Inflammatory macrophage treated with lipopolysaccharide for 1 hour (primary cell): ENCODE measurements at regions not wholly inside any gene's neighbourhood (a gene's known extent, or its start where the extent isn't known, plus 50 kb on each side); places are given as distances from the start of the nearest gene placed in this dataset.

Experiments used
- DNase-seq, 2 donors: peaks; one replicate each; pipeline ENCODE4 v3.0.0-alpha.2; 2020 to 2022

DNA sequence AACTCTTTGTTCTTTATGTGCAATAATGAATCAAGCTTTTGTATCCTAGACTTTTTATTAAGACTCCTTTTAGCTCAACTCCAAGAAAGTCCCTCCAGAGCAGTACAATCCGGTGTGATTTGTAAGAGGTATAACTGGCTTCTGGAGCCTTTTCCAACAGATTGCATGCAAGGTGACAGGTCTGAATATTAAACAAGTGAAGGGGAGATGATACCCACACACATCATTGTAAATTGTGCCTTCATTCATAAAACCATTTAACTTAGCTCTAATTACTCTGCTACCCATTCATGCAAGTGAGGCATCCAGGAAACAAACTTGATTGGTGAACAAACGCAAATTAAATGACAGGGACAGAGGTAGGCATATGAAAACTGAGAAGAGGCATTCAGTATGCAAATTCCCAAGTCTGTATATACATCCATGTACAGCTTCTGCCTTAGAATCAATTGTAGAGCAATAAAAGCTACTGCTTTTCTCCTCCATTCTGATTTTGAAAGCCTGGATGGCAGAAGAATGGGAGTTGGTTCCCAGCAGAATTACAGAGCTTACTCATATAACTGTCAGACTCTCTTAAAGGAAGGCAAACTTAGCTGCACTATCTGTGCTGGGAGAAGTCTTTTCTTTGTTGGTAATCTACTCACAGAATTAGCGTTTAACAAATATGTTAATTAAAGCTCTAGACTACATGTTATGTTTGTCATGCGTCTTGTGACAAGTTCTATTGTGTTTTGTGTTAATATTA is 261.0 kb upstream of the CDH6 start:
- no peak for DNase-seq

- no peak for DNase-seq
These were observed 262.8 kb upstream of the CDH6 start for GRCh38 chr5:30930736-30931135.

DNA sequence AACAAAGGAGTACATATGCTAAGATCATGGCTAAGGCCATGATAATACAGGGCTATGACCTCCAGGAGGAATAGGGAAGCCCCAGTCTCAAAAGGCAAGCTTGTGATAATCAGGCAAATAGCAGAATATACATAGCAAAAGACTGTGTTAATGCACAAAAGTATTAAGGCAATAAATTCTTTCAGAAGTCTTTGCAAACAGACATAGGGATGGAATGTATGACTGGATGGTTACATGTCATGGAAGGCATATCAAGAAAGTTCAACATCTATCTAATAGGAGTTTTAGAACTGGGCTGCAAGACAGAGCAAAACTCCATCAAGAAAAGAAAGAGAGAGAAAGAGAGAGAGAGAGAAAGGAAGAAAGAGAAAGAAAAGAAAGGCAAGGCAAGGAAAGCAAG is 264.5 kb upstream of the CDH6 start:
- DNase-seq, result no peak

DNA sequence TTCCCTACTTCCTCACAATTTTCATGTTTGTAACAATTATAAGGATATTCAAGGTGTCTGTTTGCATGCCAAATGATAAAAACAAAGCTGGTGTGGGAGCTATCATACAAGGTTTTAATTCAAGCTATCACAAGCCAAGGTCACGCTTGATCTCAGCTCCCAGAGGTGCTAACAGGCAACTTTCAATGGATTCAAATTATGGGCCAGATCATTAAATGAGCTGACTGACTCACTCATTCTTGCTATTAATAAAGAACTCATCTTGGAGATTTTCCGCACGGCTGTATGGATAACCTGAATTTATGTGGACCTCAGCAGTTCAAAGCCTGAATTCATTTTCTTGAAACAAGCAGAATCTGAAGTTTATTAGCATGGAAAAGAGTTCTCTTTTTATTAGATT is 267.3 kb upstream of the CDH6 start:
- no peak for DNase-seq

DNA sequence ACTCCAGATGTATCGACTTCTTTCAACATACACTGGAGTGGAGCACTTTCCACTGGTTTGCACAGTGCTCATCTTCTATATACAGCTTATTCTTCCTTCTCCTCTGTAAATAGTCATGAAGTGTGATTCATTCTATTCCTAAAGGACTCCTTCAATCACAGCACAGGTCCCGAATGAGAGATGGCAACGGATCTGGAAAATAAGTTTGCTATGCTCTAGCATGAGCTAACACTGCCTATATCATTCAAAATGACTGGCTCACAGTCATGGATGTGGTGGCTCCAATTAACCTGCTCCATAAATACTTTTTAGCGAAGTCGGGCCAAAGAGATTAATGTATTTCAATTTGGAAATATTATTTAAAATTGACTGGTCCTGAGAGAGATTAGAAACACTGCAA is 272.1 kb upstream of the CDH6 start:
- no peak for DNase-seq

DNA sequence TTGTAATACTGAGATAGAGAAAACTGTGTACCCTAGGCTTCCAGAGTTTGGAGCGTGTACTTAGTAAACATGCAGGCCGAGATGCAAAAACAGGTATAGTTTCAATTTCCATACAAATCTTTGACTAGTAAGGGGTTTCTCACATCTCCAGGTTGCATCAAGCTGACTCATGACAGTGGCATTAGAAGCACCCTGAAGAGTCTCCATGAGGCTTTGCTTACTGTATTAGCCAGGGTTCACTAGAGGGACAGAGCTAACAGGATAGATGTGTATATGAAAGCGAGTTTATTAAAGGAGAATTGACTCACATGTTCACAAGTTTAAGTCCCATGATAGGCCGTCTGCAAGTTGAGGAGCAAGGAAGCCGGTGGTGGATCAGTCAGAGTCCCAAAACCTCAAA is 275.3 kb upstream of the CDH6 start:
- DNase-seq, result no peak

- no peak for DNase-seq
These were observed 285.1 kb upstream of the CDH6 start for GRCh38 chr5:30908356-30908755.

DNA sequence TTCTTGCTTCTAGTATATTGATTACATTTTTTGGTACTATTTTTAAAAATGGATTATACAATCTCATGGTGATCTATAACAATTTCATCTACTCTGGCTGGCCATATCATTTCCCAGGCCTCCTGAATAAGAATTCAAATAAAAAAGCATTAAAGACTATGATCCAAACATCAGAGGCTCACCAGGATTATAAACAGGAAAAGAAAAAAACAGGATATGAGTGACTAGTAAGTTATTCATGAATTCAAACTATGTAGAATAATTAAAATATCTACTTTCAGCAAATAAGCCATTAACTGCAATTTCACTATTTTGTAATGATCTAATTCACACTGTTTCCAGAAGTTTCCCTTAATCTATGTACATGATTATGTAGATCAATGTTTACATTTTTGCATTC is 293.1 kb upstream of the CDH6 start:
- DNase-seq, result no peak

DNA sequence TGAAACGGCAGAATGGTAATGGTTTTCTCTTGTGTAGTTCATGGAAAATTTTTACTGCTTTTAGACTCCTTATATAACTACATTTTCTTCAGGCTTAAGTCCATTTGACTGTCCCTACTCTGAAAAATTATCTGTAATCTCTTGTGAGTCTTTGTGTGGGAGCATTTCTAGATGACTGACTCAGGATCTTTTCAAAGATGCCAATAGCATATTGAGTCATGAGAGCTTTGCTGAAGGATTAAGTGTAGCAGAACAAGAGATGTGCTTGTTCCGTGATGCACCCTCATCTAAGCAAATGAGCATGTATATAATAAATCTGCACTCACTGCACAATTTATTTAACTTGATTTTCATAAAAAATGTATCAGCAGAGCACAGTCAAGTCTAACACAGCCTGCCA is 298.7 kb upstream of the CDH6 start:
- no peak for DNase-seq

GRCh38 chr5:30891660-30892059 is 301.8 kb upstream of the CDH6 start:
- DNase-seq, result no peak

GRCh38 chr5:30890377-30890776 is 303.1 kb upstream of the CDH6 start:
- DNase-seq, result no peak

- DNase-seq, result no peak
These were observed 313.0 kb upstream of the CDH6 start for GRCh38 chr5:30880514-30880913.

GRCh38 chr5:30879887-30880286 is 313.6 kb upstream of the CDH6 start:
- no peak for DNase-seq

DNA sequence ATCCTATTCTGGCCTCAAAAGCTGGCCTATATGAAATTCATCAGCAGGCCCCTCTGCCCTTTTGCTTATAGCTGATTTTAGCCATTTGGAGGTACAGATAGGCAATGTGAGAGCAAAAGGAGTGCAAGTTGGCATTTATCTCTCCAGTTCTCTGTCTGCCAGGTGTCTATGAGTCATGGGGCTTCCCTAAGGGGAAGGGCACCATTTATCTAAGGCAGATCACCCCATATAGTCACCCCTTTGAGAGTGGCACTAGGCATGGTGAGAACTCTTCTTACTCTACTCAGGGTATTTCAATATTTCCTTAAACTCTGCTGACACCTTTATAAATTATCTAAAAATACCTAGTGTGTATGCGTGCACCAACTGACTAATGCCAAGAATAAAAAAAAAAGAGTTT is 314.7 kb upstream of the CDH6 start:
- DNase-seq, result no peak

- DNase-seq, result no peak
These were observed 315.2 kb upstream of the CDH6 start for GRCh38 chr5:30878296-30878695.

DNA sequence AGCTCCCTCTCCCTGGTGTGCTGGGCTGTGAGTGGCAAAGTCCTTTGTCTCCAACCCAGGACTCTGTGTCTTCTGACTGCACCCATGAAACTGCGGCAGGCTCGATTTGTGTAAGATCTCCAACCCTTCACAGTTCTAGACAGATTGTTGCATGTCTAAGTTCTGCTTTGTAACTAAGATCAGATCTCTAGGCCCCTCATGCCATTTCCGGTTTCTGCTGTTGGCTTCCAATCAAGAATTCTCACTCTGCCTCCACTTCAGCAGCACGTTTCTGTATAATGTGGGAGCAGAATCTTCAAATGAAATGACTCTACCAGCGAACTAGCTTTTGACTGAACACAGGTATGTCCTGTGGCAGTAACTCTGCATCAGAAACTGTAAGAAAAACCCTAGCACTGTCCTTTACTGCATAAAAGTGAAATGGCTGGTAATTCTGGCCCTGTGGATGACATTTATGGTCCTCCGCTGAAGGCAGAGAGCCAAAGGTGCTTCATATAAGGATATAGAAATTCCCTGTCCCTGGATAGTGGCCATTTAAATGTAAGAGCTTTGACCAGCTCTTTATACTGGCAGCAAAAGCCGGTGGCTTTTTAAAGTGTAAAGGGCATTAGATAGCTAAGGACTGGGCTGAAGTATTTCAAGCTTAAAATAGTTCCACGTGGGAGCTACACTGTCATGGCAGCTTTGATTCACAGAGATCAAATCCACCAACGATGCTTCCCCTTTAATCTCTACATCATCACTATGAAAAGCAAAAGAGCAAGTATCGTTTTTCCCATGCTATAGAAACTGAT is 319.0 kb upstream of the CDH6 start:
- DNase-seq, result no peak

GRCh38 chr5:30871196-30871595 is 322.3 kb upstream of the CDH6 start:
- DNase-seq, result no peak

DNA sequence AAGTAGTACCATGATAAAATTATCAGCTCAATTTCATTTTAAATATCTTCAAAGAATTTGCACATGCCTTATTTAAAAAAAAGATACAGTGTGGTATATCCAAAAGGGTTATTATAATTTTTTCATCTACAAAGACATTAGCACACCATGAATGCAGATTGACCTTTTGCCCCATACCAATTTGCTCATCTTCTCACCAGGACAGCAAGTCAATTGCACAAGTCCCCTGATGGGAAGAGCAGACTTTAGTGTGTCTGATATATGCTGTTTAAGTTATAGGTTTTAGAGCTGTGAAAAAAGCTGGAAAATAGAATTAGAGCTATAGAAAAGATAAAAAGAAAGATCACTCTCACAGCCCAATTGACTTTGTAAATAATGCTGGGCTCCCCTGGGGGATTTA is 325.8 kb upstream of the CDH6 start:
- no peak for DNase-seq

DNA sequence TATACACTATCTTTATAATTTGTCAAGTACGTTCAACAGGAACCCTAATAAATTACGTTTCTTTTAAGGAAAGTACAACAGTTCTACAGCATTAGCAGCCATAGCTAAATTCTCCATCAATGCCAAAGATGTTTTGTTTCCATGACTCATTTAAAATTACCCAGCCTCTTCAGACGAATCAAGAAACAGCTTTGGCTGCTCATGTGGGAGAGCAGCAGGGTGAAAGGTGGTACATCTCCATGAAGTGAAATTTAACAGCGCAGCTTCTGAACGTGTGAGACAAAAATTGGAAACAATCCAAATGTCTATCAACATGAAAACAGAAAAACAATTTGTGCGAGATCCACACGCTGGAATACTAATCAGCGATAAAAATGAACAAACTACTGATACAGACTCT is 327.3 kb upstream of the CDH6 start:
- DNase-seq, result no peak

GRCh38 chr5:30856242-30856641 is 337.2 kb upstream of the CDH6 start:
- DNase-seq, result no peak

DNA sequence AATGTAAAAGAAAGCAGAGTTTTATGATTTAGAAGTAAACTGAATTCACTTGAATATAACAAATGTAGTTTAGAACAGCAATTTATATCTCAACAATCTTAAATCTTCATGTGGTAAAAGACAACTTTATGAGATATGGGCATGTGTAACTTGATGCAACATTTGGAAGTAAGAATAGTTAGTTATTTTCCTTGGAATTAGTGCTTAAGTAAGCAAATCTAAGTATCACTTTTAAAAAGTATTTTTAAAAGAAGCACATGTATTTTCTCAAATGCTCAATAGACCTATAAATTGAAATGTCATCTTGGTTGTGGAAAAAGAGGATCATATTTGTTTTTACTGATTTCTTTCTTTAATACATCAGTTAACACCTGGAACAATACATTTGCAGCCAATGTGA is 340.3 kb upstream of the CDH6 start:
- DNase-seq, result no peak

DNA sequence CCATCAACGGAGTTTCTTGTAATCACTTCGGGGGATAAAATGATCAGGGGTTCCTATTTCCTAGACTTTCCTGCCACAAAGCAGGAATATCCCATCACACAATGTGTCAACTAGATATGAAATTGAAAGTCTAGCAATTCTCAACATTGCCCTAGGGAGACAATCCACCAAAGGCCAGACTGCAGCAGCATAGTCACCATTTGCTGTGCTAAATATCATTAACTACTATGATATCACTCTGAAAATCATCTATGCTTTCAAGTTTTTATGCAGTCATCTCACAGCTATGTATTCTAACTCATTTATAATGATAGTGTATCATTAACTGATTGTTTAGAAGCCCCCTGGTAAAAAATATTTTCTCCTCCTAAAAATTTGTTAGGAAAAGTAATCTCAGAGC is 342.6 kb upstream of the CDH6 start:
- no peak for DNase-seq

DNA sequence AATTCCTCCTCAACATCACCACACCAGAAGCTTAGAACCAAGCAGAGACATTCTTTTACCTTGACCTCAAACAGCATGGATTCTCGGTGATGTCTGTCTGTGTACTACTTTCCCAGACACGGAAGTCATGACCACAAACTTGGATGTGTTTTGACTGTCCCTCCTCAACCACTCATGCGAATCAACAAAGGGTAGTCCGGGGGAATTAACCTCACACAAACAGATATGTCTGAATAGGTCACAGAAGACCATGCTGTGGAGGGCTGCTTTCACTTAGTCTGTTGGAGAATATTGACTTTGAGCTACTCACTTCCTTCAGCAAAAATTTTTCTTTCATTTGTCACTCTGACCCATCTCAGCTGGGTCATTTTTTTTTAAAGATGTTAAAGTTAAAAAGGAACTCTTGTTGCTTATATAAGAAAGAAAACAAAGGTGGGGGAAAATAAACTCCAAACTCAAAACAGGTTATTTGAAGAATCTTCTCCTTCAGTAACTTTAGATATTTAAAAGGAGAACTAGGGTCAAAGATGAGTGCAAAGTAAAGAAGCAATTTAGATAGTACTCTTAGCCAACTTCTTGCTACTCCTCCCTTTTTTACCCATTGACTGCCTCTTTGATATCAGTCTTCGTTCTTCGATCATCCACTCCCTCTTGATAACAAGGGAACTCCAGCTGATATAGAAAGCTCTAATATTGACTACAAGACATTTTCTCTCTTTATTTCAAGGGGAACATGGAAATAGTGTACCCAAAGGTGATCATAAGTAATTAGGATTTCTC is 343.4 kb upstream of the CDH6 start:
- no peak for DNase-seq

DNA sequence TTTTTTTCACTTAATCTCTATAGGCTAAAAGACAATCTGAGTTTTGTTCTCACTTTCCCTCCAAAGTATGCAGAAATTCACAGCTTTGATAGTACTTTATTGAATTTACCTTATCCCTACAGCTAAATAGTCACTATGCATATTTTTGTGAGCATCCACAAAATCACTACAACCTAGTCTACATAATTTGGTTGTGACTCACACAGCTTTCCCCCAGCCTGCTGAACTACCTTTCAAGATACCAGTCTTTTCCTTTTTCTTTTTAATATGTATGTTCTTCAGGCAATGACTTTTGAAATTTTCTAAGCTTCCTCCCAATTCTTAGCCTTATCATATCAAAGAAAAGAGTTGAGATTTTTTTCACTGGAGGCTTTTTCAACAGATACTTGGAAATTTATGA is 347.3 kb upstream of the CDH6 start:
- DNase-seq, result no peak
